ENCODE measurements at regions not wholly inside any gene's neighbourhood (a gene's known extent, or its start where the extent isn't known, plus 50 kb on each side); places are given as distances from the start of the nearest gene placed in this dataset.

GRCh38 chr2:216298719-216299495, 73.4 kb downstream of the MARCHF4 start:
- no peak for TF ChIP-seq ZFX (IDR thresholded peaks at IDR 0.05)
- no peak for TF ChIP-seq CTCF (conservative IDR thresholded peaks at IDR 0.05)
- H3K27ac ChIP-seq = no peak overlapping the region

GRCh38 chr2:216296856-216297255, 75.4 kb downstream of the MARCHF4 start:
- no peak for TF ChIP-seq ZFX (IDR thresholded peaks at IDR 0.05)
- no peak for TF ChIP-seq CTCF (conservative IDR thresholded peaks at IDR 0.05)
- H3K27ac ChIP-seq = no peak overlapping the region

GRCh38 chr2:216294305-216294704, 78.0 kb downstream of the MARCHF4 start:
- TF ChIP-seq ZFX (IDR thresholded peaks at IDR 0.05) (no peak), CTCF (conservative IDR thresholded peaks at IDR 0.05) (no peak)
- H3K27ac ChIP-seq = no peak overlapping the region

GRCh38 chr2:216293883-216294282, 78.4 kb downstream of the MARCHF4 start:
- TF ChIP-seq ZFX (IDR thresholded peaks at IDR 0.05) = no peak
- no peak for TF ChIP-seq CTCF (conservative IDR thresholded peaks at IDR 0.05)
- no peak overlapping the region for H3K27ac ChIP-seq

- no peak overlapping the region for H3K27ac ChIP-seq
- no peak for TF ChIP-seq ZFX (IDR thresholded peaks at IDR 0.05)
- no peak for TF ChIP-seq CTCF (conservative IDR thresholded peaks at IDR 0.05)
These were observed 79.4 kb downstream of the MARCHF4 start for GRCh38 chr2:216292886-216293301.

GRCh38 chr2:216292475-216292874, 79.8 kb downstream of the MARCHF4 start:
- no peak overlapping the region for H3K27ac ChIP-seq
- TF ChIP-seq ZFX (IDR thresholded peaks at IDR 0.05) (no peak), CTCF (conservative IDR thresholded peaks at IDR 0.05) (no peak)

- no peak overlapping the region for H3K27ac ChIP-seq
- TF ChIP-seq ZFX (IDR thresholded peaks at IDR 0.05) (no peak), CTCF (conservative IDR thresholded peaks at IDR 0.05) (no peak)
These were observed 82.8 kb downstream of the MARCHF4 start for GRCh38 chr2:216289470-216289869.
